Fibroblast of villous mesenchyme (primary cell): ENCODE measurements at regions not wholly inside any gene's neighbourhood (a gene's known extent, or its start where the extent isn't known, plus 50 kb on each side); places are given as distances from the start of the nearest gene placed in this dataset.
"Not testable (repeated sequence)": the region's sequence is repeated elsewhere in the genome, so short reads cannot be mapped to it uniquely, and the experiment has no call there.

ENCODE experiments used
- DNase-seq: peaks from one replicate; pipeline ENCODE4 v3.0.0-alpha.2; 2010; ENCODE audit warnings: low read depth
- H3K4me3 ChIP-seq: 2 replicates; pipeline ENCODE4 v1.5.1; 2011; ENCODE audit warnings: low read depth, mild to moderate bottlenecking, low read length
- CTCF ChIP-seq: IDR thresholded peaks from 2 replicates; pipeline ENCODE4 v1.5.1; 2012; ENCODE audit warnings: low read depth, mild to moderate bottlenecking, low read length; ENCODE audit not compliant: insufficient read depth

- peak; percentile 7 for TF ChIP-seq CTCF
- DNase-seq: peak; percentile 58
- H3K4me3 ChIP-seq: no peak overlapping the region
These were observed 105.2 kb upstream of the LRPAP1 start for GRCh38 chr4:3637326-3638016.

GRCh38 chr4:3636646-3637320 lies 104.6 kb upstream of the LRPAP1 start:
- no peak for DNase-seq
- no peak for TF ChIP-seq CTCF
- no peak overlapping the region for H3K4me3 ChIP-seq

- not testable (repeated sequence) for DNase-seq, H3K4me3 ChIP-seq
These were observed 103.8 kb upstream of the LRPAP1 start for GRCh38 chr4:3636020-3636419.

GRCh38 chr4:3634894-3635820 lies 102.9 kb upstream of the LRPAP1 start:
- H3K4me3 ChIP-seq: no peak overlapping the region
- TF ChIP-seq CTCF: no peak
- peak; percentile 93 for DNase-seq

- no peak overlapping the region for H3K4me3 ChIP-seq
- no peak for TF ChIP-seq CTCF
- no peak for DNase-seq
These were observed 102.1 kb upstream of the LRPAP1 start for GRCh38 chr4:3634281-3634857.

GRCh38 chr4:3633277-3633676 lies 101.1 kb upstream of the LRPAP1 start:
- not testable (repeated sequence) for H3K4me3 ChIP-seq, DNase-seq

GRCh38 chr4:3632794-3633193 lies 100.6 kb upstream of the LRPAP1 start:
- not testable (repeated sequence) for DNase-seq

GRCh38 chr4:3631544-3632266 lies 99.5 kb upstream of the LRPAP1 start:
- DNase-seq: peak; percentile 87
- not testable (repeated sequence) for H3K4me3 ChIP-seq

More at GRCh38 chr4:3632794-3633193, 100.6 kb upstream of the LRPAP1 start:
- H3K4me3 ChIP-seq: not testable (repeated sequence)
